ENCODE measurements at regions not wholly inside any gene's neighbourhood (a gene's known extent, or its start where the extent isn't known, plus 50 kb on each side); places are given as distances from the start of the nearest gene placed in this dataset.

- no peaks in the 10 kb centered on the region for H4K20me1 ChIP-seq (ENCODE audit: insufficient read depth, low read depth, low read length)
- no peaks in the 10 kb centered on the region for H3K36me3 ChIP-seq (ENCODE audit: insufficient read depth, low read length)
- DNase-seq = no peak
- H3K27me3 ChIP-seq (ENCODE audit: low read length) = no peaks in the 10 kb centered on the region; the same call in 1 of the 2 replicates
- H3K9ac ChIP-seq (ENCODE audit: low read length) = no peak overlapping the region
- H3K4me3 ChIP-seq (ENCODE audit: low read length) = no peak overlapping the region
- no peaks in the 10 kb centered on the region for H3K9me2 ChIP-seq (replicated peaks; ENCODE audit: insufficient read depth, low read length)
- H3K4me1 ChIP-seq (ENCODE audit: low read length) = no peaks in the 10 kb centered on the region
- no peaks in the 10 kb centered on the region for H3K79me2 ChIP-seq (ENCODE audit: low read length)
- H3K9me3 ChIP-seq (ENCODE audit: low read length) = peaks cover 3% of the 10 kb centered on the region; the same call in 1 of the 2 replicates
- no peak overlapping the region for H3K27ac ChIP-seq (ENCODE audit: low read length)
- no peak overlapping the region for H3K4me2 ChIP-seq (ENCODE audit: low read depth, low read length, poor library complexity, severe bottlenecking)
- no peak overlapping the region for H2AFZ ChIP-seq (ENCODE audit: low read length)
These were observed 569.3 kb downstream of the TBC1D22A start for GRCh38 chr22:47331750-47332149.

DNA sequence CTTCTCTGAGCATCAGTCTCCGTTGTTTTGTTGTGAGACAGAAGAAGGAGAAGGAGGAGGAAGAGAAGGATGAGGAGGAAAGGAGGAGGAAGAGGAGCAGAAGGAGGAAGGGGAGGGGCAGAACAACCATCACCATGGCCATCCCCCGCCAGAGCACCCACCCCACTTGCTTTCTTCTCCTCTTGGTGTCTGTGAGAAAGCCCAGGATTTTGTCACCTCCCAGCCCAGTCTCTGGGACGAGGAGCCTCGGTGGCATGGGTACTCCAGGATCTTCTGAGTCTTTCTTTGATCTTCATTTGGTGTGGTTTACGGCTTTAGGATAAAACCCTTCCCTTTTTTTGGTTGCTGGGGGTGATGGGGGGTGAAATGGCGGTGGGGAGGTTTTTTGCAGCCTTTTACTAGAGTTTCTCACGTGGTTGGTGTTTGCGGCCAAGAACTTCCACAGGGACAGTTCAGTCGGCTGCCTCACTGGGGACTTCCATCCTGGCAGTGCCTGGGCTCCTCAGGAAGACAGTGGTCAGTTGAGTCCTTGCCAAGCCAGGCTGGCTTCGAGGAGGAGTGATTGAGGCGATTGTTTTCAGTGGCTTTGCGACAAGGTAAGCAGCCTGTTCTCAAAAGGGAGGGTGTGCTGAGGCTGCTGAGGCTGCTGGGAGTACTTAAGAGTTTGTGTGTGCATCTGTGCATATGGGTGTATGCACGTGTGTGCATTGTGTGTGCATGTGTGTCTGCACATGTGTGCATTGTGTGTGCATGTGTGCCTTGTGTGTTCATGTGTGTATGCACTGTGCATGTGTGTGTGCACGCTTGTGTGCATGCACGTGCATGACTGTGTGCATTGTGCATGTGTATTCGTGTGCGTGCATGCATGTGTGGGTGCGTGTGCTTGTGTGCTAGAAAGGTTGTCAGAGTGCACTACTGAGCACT lies 567.5 kb downstream of the TBC1D22A start:
- Histone ChIP-seq H3K4me2 (ENCODE audit: low read depth, low read length, poor library complexity, severe bottlenecking) (no peak overlapping the region), H3K9me3 (ENCODE audit: low read length) (peaks cover 3% of the 10 kb centered on the region; the same call in 1 of the 2 replicates)

GRCh38 chr22:47328550-47329243 lies 566.2 kb downstream of the TBC1D22A start:
- Histone ChIP-seq H3K4me3 (ENCODE audit: low read length) (no peak overlapping the region), H3K9me3 (ENCODE audit: low read length) (peaks cover 2% of the 10 kb centered on the region; the same call in 1 of the 2 replicates), H3K4me1 (ENCODE audit: low read length) (no peaks in the 10 kb centered on the region), H3K9ac (ENCODE audit: low read length) (no peak overlapping the region), H3K27ac (ENCODE audit: low read length) (no peak overlapping the region), H2AFZ (ENCODE audit: low read length) (no peak overlapping the region), H3K9me2 (replicated peaks; ENCODE audit: insufficient read depth, low read length) (no peaks in the 10 kb centered on the region), H3K36me3 (ENCODE audit: insufficient read depth, low read length) (no peaks in the 10 kb centered on the region), H4K20me1 (ENCODE audit: insufficient read depth, low read depth, low read length) (no peaks in the 10 kb centered on the region), H3K4me2 (ENCODE audit: low read depth, low read length, poor library complexity, severe bottlenecking) (no peak overlapping the region), H3K79me2 (ENCODE audit: low read length) (no peaks in the 10 kb centered on the region), H3K27me3 (ENCODE audit: low read length) (no peaks in the 10 kb centered on the region; the same call in 1 of the 2 replicates)
- no peak for DNase-seq

More for the DNA sequence above, 567.5 kb downstream of the TBC1D22A start:
- Histone ChIP-seq H3K79me2 (ENCODE audit: low read length) (no peaks in the 10 kb centered on the region), H3K9ac (ENCODE audit: low read length) (no peak overlapping the region), H3K27me3 (ENCODE audit: low read length) (no peaks in the 10 kb centered on the region; the same call in 1 of the 2 replicates), H4K20me1 (ENCODE audit: insufficient read depth, low read depth, low read length) (no peaks in the 10 kb centered on the region), H3K36me3 (ENCODE audit: insufficient read depth, low read length) (no peaks in the 10 kb centered on the region), H3K9me2 (replicated peaks; ENCODE audit: insufficient read depth, low read length) (no peaks in the 10 kb centered on the region), H2AFZ (ENCODE audit: low read length) (no peak overlapping the region), H3K27ac (ENCODE audit: low read length) (no peak overlapping the region), H3K4me1 (ENCODE audit: low read length) (no peaks in the 10 kb centered on the region), H3K4me3 (ENCODE audit: low read length) (no peak overlapping the region)
- DNase-seq = no peak

- Histone ChIP-seq H3K9ac (ENCODE audit: low read length) (no peak overlapping the region), H3K4me3 (ENCODE audit: low read length) (no peak overlapping the region), H3K79me2 (ENCODE audit: low read length) (no peaks in the 10 kb centered on the region), H3K9me2 (replicated peaks; ENCODE audit: insufficient read depth, low read length) (no peaks in the 10 kb centered on the region), H4K20me1 (ENCODE audit: insufficient read depth, low read depth, low read length) (no peaks in the 10 kb centered on the region), H3K4me2 (ENCODE audit: low read depth, low read length, poor library complexity, severe bottlenecking) (no peak overlapping the region), H3K27me3 (ENCODE audit: low read length) (no peaks in the 10 kb centered on the region), H3K27ac (ENCODE audit: low read length) (no peak overlapping the region), H3K9me3 (ENCODE audit: low read length) (no peaks in the 10 kb centered on the region), H3K4me1 (ENCODE audit: low read length) (no peaks in the 10 kb centered on the region), H3K36me3 (ENCODE audit: insufficient read depth, low read length) (no peaks in the 10 kb centered on the region), H2AFZ (ENCODE audit: low read length) (no peak overlapping the region)
- no peak for DNase-seq
These were observed 564.8 kb downstream of the TBC1D22A start for GRCh38 chr22:47327241-47327640.

GRCh38 chr22:47325249-47325648 lies 562.8 kb downstream of the TBC1D22A start:
- Histone ChIP-seq H3K27me3 (ENCODE audit: low read length) (no peaks in the 10 kb centered on the region; the same call in 1 of the 2 replicates), H3K27ac (ENCODE audit: low read length) (no peak overlapping the region), H3K9me2 (replicated peaks; ENCODE audit: insufficient read depth, low read length) (no peaks in the 10 kb centered on the region), H3K4me2 (ENCODE audit: low read depth, low read length, poor library complexity, severe bottlenecking) (no peak overlapping the region), H4K20me1 (ENCODE audit: insufficient read depth, low read depth, low read length) (no peaks in the 10 kb centered on the region), H3K9ac (ENCODE audit: low read length) (no peak overlapping the region), H3K4me3 (ENCODE audit: low read length) (no peak overlapping the region), H3K79me2 (ENCODE audit: low read length) (no peaks in the 10 kb centered on the region), H2AFZ (ENCODE audit: low read length) (no peak overlapping the region), H3K9me3 (ENCODE audit: low read length) (peaks cover 4% of the 10 kb centered on the region), H3K4me1 (ENCODE audit: low read length) (no peaks in the 10 kb centered on the region), H3K36me3 (ENCODE audit: insufficient read depth, low read length) (no peaks in the 10 kb centered on the region)
- DNase-seq = no peak

GRCh38 chr22:47324435-47324990 lies 562.1 kb downstream of the TBC1D22A start:
- H3K36me3 ChIP-seq (ENCODE audit: insufficient read depth, low read length) = no peaks in the 10 kb centered on the region

GRCh38 chr22:47323518-47323917 lies 561.1 kb downstream of the TBC1D22A start:
- H3K27ac ChIP-seq (ENCODE audit: low read length) = no peak overlapping the region
- no peaks in the 10 kb centered on the region for H3K9me2 ChIP-seq (replicated peaks; ENCODE audit: insufficient read depth, low read length)
- no peak overlapping the region for H3K4me2 ChIP-seq (ENCODE audit: low read depth, low read length, poor library complexity, severe bottlenecking)
- no peak overlapping the region for H3K9ac ChIP-seq (ENCODE audit: low read length)
- peaks cover 4% of the 10 kb centered on the region for H3K9me3 ChIP-seq (ENCODE audit: low read length)
- H3K36me3 ChIP-seq (ENCODE audit: insufficient read depth, low read length) = no peaks in the 10 kb centered on the region
- H3K4me3 ChIP-seq (ENCODE audit: low read length) = no peak overlapping the region
- no peak for DNase-seq
- no peaks in the 10 kb centered on the region for H3K79me2 ChIP-seq (ENCODE audit: low read length)
- no peaks in the 10 kb centered on the region; the same call in 1 of the 2 replicates for H3K27me3 ChIP-seq (ENCODE audit: low read length)
- H3K4me1 ChIP-seq (ENCODE audit: low read length) = no peaks in the 10 kb centered on the region
- H2AFZ ChIP-seq (ENCODE audit: low read length) = no peak overlapping the region
- no peaks in the 10 kb centered on the region for H4K20me1 ChIP-seq (ENCODE audit: insufficient read depth, low read depth, low read length)

More at GRCh38 chr22:47324435-47324990, 562.1 kb downstream of the TBC1D22A start:
- Histone ChIP-seq H4K20me1 (ENCODE audit: insufficient read depth, low read depth, low read length) (no peaks in the 10 kb centered on the region), H3K9me2 (replicated peaks; ENCODE audit: insufficient read depth, low read length) (no peaks in the 10 kb centered on the region), H2AFZ (ENCODE audit: low read length) (no peak overlapping the region), H3K4me1 (ENCODE audit: low read length) (no peaks in the 10 kb centered on the region), H3K9ac (ENCODE audit: low read length) (no peak overlapping the region), H3K4me2 (ENCODE audit: low read depth, low read length, poor library complexity, severe bottlenecking) (no peak overlapping the region), H3K4me3 (ENCODE audit: low read length) (no peak overlapping the region), H3K27ac (ENCODE audit: low read length) (no peak overlapping the region), H3K9me3 (ENCODE audit: low read length) (peaks cover 4% of the 10 kb centered on the region), H3K79me2 (ENCODE audit: low read length) (no peaks in the 10 kb centered on the region), H3K27me3 (ENCODE audit: low read length) (no peaks in the 10 kb centered on the region; the same call in 1 of the 2 replicates)
- no peak for DNase-seq

DNA sequence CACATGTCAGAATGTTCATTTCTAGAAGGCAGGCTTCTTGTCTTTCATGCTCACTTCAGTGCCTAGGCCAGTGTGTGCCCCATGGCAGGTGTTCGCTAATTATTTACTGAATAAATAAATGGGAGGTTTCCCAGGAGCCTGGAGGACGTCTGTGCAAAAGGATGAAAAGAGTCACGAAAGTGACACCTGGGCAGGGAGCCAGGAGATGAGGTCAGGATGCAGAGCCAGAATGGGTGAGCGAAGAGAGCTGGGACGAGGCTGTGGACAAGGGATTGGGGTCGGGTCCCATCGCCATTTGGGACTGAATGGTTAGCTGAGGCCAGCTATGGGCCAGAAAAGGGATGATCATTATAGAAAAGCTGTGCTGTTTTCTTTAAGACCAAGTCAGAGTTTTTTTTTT lies 560.4 kb downstream of the TBC1D22A start:
- H3K79me2 ChIP-seq (ENCODE audit: low read length) = no peaks in the 10 kb centered on the region
- no peaks in the 10 kb centered on the region for H4K20me1 ChIP-seq (ENCODE audit: insufficient read depth, low read depth, low read length)
- H3K9me2 ChIP-seq (replicated peaks; ENCODE audit: insufficient read depth, low read length) = no peaks in the 10 kb centered on the region
- H3K4me1 ChIP-seq (ENCODE audit: low read length) = no peaks in the 10 kb centered on the region
- no peak overlapping the region for H3K4me2 ChIP-seq (ENCODE audit: low read depth, low read length, poor library complexity, severe bottlenecking)
- no peak overlapping the region for H3K4me3 ChIP-seq (ENCODE audit: low read length)
- no peaks in the 10 kb centered on the region; the same call in 1 of the 2 replicates for H3K27me3 ChIP-seq (ENCODE audit: low read length)
- H3K36me3 ChIP-seq (ENCODE audit: insufficient read depth, low read length) = no peaks in the 10 kb centered on the region
- H3K9ac ChIP-seq (ENCODE audit: low read length) = no peak overlapping the region
- DNase-seq = no peak
- H3K27ac ChIP-seq (ENCODE audit: low read length) = no peak overlapping the region
- H3K9me3 ChIP-seq (ENCODE audit: low read length) = peaks cover 4% of the 10 kb centered on the region
- no peak overlapping the region for H2AFZ ChIP-seq (ENCODE audit: low read length)

Measured in Karpas-422 (cell line).